Tibial nerve (tissue), 4 donors: ENCODE measurements at regions not wholly inside any gene's neighbourhood (a gene's known extent, or its start where the extent isn't known, plus 50 kb on each side); places are given as distances from the start of the nearest gene placed in this dataset.

Experiments
- DNase-seq, 2 donors: peaks; one replicate each; pipeline ENCODE4 v3.0.0-alpha.2; 2019; ENCODE audit warnings: low spot score in 2 of 2
- H3K27ac ChIP-seq, 4 donors: fragments of 200-600 bp; sonication (generic) in 3 of 4; one replicate each; pipeline ENCODE4 v1.5.1; 2017 to 2019; ENCODE audit warnings: mild to moderate bottlenecking in 1 of 4
- H3K27me3 ChIP-seq, 2 donors: fragments of 200-600 bp; sonication (generic) in 1 of 2; one replicate each; pipeline versions ENCODE4 v1.5.1 to v1.6.0; 2017 to 2019
- H3K36me3 ChIP-seq, 3 donors: fragments of 200-600 bp; sonication (generic); one replicate each; pipeline ENCODE4 v1.5.1; 2018 to 2019
- H3K4me1 ChIP-seq, 4 donors: fragments of 200-600 bp; sonication (generic) in 3 of 4; one replicate each; pipeline ENCODE4 v1.5.1; 2017 to 2019
- H3K4me3 ChIP-seq, 4 donors: fragments of 200-600 bp; sonication (generic) in 3 of 4; one replicate each; pipeline ENCODE4 v1.5.1; 2017 to 2019; ENCODE audit warnings: mild to moderate bottlenecking in 1 of 4, moderate library complexity in 1 of 4
- H3K9me3 ChIP-seq, 4 donors: fragments of 200-600 bp; sonication (generic) in 3 of 4; one replicate each; pipeline ENCODE4 v1.5.1; 2017 to 2019
- CTCF ChIP-seq, 5 experiments: fragments of 200-600 bp in 3 of 5; fragments of 450-650 bp in 2 of 5; sonication (generic) in 3 of 5; IDR thresholded peaks; one replicate each; pipeline ENCODE4 v1.5.1; 2016 to 2019; ENCODE audit warnings: antibody characterized with exemption in 5 of 5, mild to moderate bottlenecking in 3 of 5, moderate library complexity in 2 of 5
- EP300 ChIP-seq, 2 donors: sonication (generic); formaldehyde crosslinking; IDR thresholded peaks; one replicate each; pipeline ENCODE4 v1.6.1; 2017; ENCODE audit warnings: antibody characterized with exemption in 2 of 2, mild to moderate bottlenecking in 1 of 2
- POLR2A ChIP-seq, 2 donors: fragments of 450-650 bp; IDR thresholded peaks; one replicate each; pipeline ENCODE4 v1.6.1; 2017; ENCODE audit warnings: antibody characterized with exemption in 2 of 2, mild to moderate bottlenecking in 2 of 2, moderate library complexity in 2 of 2
- WGBS, 2 donors: methylation state at CpG; one replicate each; pipeline ENCODE4 v1.1.5; 2018; 5-methylcytosine and 5-hydroxymethylcytosine counted together

GRCh38 chr7:68031180-68031943 lies 1034.7 kb downstream of the TYW1 start:
- H3K36me3 ChIP-seq = no peaks in the 10 kb centered on the region
- no peak for TF ChIP-seq POLR2A (IDR thresholded peaks at IDR 0.05)
- no peak for TF ChIP-seq CTCF (IDR thresholded peaks at IDR 0.05)
- TF ChIP-seq EP300 (IDR thresholded peaks at IDR 0.05) = no peak
- no peaks in the 10 kb centered on the region for H3K4me1 ChIP-seq
- no peaks in the 10 kb centered on the region for H3K27me3 ChIP-seq
- no peak overlapping the region for H3K27ac ChIP-seq
- H3K4me3 ChIP-seq = no peak overlapping the region
- no peak for DNase-seq
- 78 to 84% methylated on average over 5 of the region's 5 CpGs for WGBS, 2 donors
- peaks cover 0 to 12% (median 0%) of the 10 kb centered on the region in 4 donors for H3K9me3 ChIP-seq

- WGBS, 2 donors = 53 to 62% methylated on average over 4 of the region's 4 CpGs
- DNase-seq = no peak
- no peak overlapping the region for H3K27ac ChIP-seq
These were observed 1042.1 kb downstream of the TYW1 start for GRCh38 chr7:68038621-68039314.

GRCh38 chr7:68041554-68041953 lies 1044.9 kb downstream of the TYW1 start:
- WGBS, 2 donors = 51 to 53% methylated on average over 6 of the region's 6 CpGs

More at GRCh38 chr7:68038621-68039314, 1042.1 kb downstream of the TYW1 start:
- no peaks in the 10 kb centered on the region for H3K36me3 ChIP-seq
- no peak overlapping the region for H3K4me3 ChIP-seq
- TF ChIP-seq EP300 (IDR thresholded peaks at IDR 0.05) (no peak), POLR2A (IDR thresholded peaks at IDR 0.05) (no peak), CTCF (IDR thresholded peaks at IDR 0.05) (no peak)
- no peaks in the 10 kb centered on the region for H3K27me3 ChIP-seq
- H3K9me3 ChIP-seq = no peaks in the 10 kb centered on the region
- no peaks in the 10 kb centered on the region for H3K4me1 ChIP-seq

GRCh38 chr7:68043546-68043945 lies 1046.9 kb downstream of the TYW1 start:
- 91 to 92% methylated on average over 4 of the region's 4 CpGs for WGBS, 2 donors
- no peaks in the 10 kb centered on the region for H3K27me3 ChIP-seq

More at GRCh38 chr7:68041554-68041953, 1044.9 kb downstream of the TYW1 start:
- no peak overlapping the region for H3K4me3 ChIP-seq
- no peak for TF ChIP-seq CTCF (IDR thresholded peaks at IDR 0.05)
- no peak for TF ChIP-seq POLR2A (IDR thresholded peaks at IDR 0.05)
- TF ChIP-seq EP300 (IDR thresholded peaks at IDR 0.05) = no peak
- no peaks in the 10 kb centered on the region for H3K4me1 ChIP-seq
- H3K9me3 ChIP-seq = no peaks in the 10 kb centered on the region
- no peak for DNase-seq
- H3K36me3 ChIP-seq = no peaks in the 10 kb centered on the region
- no peaks in the 10 kb centered on the region for H3K27me3 ChIP-seq
- no peak overlapping the region for H3K27ac ChIP-seq

More at GRCh38 chr7:68043546-68043945, 1046.9 kb downstream of the TYW1 start:
- TF ChIP-seq EP300 (IDR thresholded peaks at IDR 0.05) = no peak
- no peak for TF ChIP-seq CTCF (IDR thresholded peaks at IDR 0.05)
- no peak for TF ChIP-seq POLR2A (IDR thresholded peaks at IDR 0.05)
- H3K36me3 ChIP-seq = no peaks in the 10 kb centered on the region
- no peaks in the 10 kb centered on the region for H3K9me3 ChIP-seq
- no peak for DNase-seq
- H3K4me1 ChIP-seq = no peaks in the 10 kb centered on the region
- no peak overlapping the region for H3K27ac ChIP-seq
- no peak overlapping the region for H3K4me3 ChIP-seq
